SU-DHL-6 (cell line): ENCODE measurements at regions not wholly inside any gene's neighbourhood (a gene's known extent, or its start where the extent isn't known, plus 50 kb on each side); places are given as distances from the start of the nearest gene placed in this dataset.

Source experiments
- H2AFZ ChIP-seq: fragments of 200-600 bp; sonication (generic); 2 replicates; pipeline ENCODE4 v1.6.1; 2014; ENCODE audit warnings: low read depth, mild to moderate bottlenecking, moderate library complexity, mixed read lengths, antibody characterized with exemption, low read length; ENCODE audit not compliant: severe bottlenecking
- H3F3A ChIP-seq: fragments of 200-600 bp; shearing (Covaris generic); 2 replicates; pipeline ENCODE4 v1.6.0; 2016; ENCODE audit warnings: antibody characterized with exemption, mild to moderate bottlenecking; ENCODE audit not compliant: insufficient read depth
- H3K27ac ChIP-seq: fragments of 200-600 bp; sonication (generic); 2 replicates; pipeline ENCODE4 v1.5.1; 2016; ENCODE audit warnings: low read depth, mild to moderate bottlenecking, low read length, moderate library complexity, mixed read lengths
- H3K27me3 ChIP-seq: fragments of 200-600 bp; sonication (generic), shearing (Covaris generic); 2 replicates; pipeline ENCODE4 v1.6.0; 2014; ENCODE audit warnings: mild to moderate bottlenecking, low read length
- H3K36me3 ChIP-seq: fragments of 200-600 bp; sonication (generic); 2 replicates; pipeline ENCODE4 v1.6.1; 2014; ENCODE audit warnings: mild to moderate bottlenecking, low read length, mixed read lengths
- H3K4me2 ChIP-seq: fragments of 300-600, 200-600 bp; shearing (Covaris generic), sonication (generic); 2 replicates; pipeline ENCODE4 v1.6.0; 2014; ENCODE audit warnings: low read length, low read depth, mild to moderate bottlenecking; ENCODE audit not compliant: poor library complexity, severe bottlenecking
- H3K4me3 ChIP-seq: fragments of 200-600 bp; sonication (generic); 2 replicates; pipeline ENCODE4 v1.5.1; 2014; ENCODE audit warnings: antibody characterized with exemption, low read length, mild to moderate bottlenecking, mixed read lengths; ENCODE audit not compliant: insufficient read depth, poor library complexity, severe bottlenecking
- H3K79me2 ChIP-seq: fragments of 200-600 bp; sonication (generic); 2 replicates; pipeline ENCODE4 v1.6.1; 2014; ENCODE audit warnings: mild to moderate bottlenecking, low read length, moderate library complexity; ENCODE audit not compliant: insufficient read depth
- H3K9ac ChIP-seq: fragments of 200-600 bp; sonication (generic); 2 replicates; pipeline ENCODE4 v1.7.0; 2014; ENCODE audit warnings: mild to moderate bottlenecking, low read length
- H3K9me2 ChIP-seq: fragments of 200-600 bp; sonication (generic); replicated peaks from 2 replicates; pipeline ENCODE4 v1.6.1; 2014; ENCODE audit warnings: low read length; ENCODE audit not compliant: insufficient read depth
- H3K9me3 ChIP-seq: fragments of 200-600 bp; sonication (generic); 2 replicates; pipeline ENCODE4 v1.6.1; 2014; ENCODE audit warnings: low read length, mixed read lengths; ENCODE audit not compliant: insufficient read depth
- H4K20me1 ChIP-seq: fragments of 200-600 bp; sonication (generic); 2 replicates; pipeline ENCODE4 v1.6.1; 2014; ENCODE audit warnings: low read depth, mild to moderate bottlenecking, antibody characterized with exemption, low read length, moderate library complexity, mixed read lengths
- EZH2phosphoT487 ChIP-seq: fragments of 200-600 bp; sonication (generic), shearing (Covaris generic); conservative IDR thresholded peaks from 2 replicates; pipeline ENCODE4 v1.6.1; 2018; ENCODE audit warnings: mild to moderate bottlenecking, antibody characterized with exemption, low read length, moderate library complexity, mixed read lengths
- TF ChIP-seq, protein P1 (sequence below): fragments of 200-600 bp; sonication (generic); IDR thresholded peaks from one replicate; pipeline ENCODE4 v1.5.1; 2017; ENCODE audit warnings: antibody characterized with exemption, mild to moderate bottlenecking, low read length, moderate library complexity; ENCODE audit not compliant: insufficient read depth, poor library complexity, severe bottlenecking

- H3K4me3 ChIP-seq, result no peak overlapping the region
- no peak for TF ChIP-seq EZH2phosphoT487
- TF ChIP-seq, protein P1, sequence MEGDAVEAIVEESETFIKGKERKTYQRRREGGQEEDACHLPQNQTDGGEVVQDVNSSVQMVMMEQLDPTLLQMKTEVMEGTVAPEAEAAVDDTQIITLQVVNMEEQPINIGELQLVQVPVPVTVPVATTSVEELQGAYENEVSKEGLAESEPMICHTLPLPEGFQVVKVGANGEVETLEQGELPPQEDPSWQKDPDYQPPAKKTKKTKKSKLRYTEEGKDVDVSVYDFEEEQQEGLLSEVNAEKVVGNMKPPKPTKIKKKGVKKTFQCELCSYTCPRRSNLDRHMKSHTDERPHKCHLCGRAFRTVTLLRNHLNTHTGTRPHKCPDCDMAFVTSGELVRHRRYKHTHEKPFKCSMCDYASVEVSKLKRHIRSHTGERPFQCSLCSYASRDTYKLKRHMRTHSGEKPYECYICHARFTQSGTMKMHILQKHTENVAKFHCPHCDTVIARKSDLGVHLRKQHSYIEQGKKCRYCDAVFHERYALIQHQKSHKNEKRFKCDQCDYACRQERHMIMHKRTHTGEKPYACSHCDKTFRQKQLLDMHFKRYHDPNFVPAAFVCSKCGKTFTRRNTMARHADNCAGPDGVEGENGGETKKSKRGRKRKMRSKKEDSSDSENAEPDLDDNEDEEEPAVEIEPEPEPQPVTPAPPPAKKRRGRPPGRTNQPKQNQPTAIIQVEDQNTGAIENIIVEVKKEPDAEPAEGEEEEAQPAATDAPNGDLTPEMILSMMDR, result no peak
- H3K36me3 ChIP-seq, result no peaks in the 10 kb centered on the region
- no peak overlapping the region for H2AFZ ChIP-seq
- no peak overlapping the region for H3K9ac ChIP-seq
- H3K9me3 ChIP-seq, result no peaks in the 10 kb centered on the region
- H3F3A ChIP-seq, result no peaks in the 10 kb centered on the region
- no peaks in the 10 kb centered on the region for H4K20me1 ChIP-seq
- no peaks in the 10 kb centered on the region for H3K79me2 ChIP-seq
- H3K4me2 ChIP-seq, result no peak overlapping the region
- H3K27me3 ChIP-seq, result no peaks in the 10 kb centered on the region
- H3K9me2 ChIP-seq, result no peaks in the 10 kb centered on the region
- H3K27ac ChIP-seq, result no peak overlapping the region
These were observed 666.1 kb upstream of the PKDCC start for GRCh38 chr2:41381701-41382100.

- Histone ChIP-seq H3K27me3 (no peaks in the 10 kb centered on the region), H3K27ac (no peak overlapping the region), H3K4me3 (no peak overlapping the region), H3K9me3 (no peaks in the 10 kb centered on the region), H3F3A (no peaks in the 10 kb centered on the region), H3K36me3 (no peaks in the 10 kb centered on the region), H3K79me2 (no peaks in the 10 kb centered on the region), H3K9ac (no peak overlapping the region), H3K9me2 (no peaks in the 10 kb centered on the region), H4K20me1 (0 out of 2 replicates have a peak, but pooled peaks cover 3% of the 10 kb centered on the region), H2AFZ (no peak overlapping the region), H3K4me2 (no peak overlapping the region)
- TF ChIP-seq, protein P1, result no peak
- no peak for TF ChIP-seq EZH2phosphoT487
These were observed 660.3 kb upstream of the PKDCC start for GRCh38 chr2:41387519-41387918.

- no peak overlapping the region for H3K4me3 ChIP-seq
- TF ChIP-seq EZH2phosphoT487, result no peak
- TF ChIP-seq, protein P1, result no peak
- no peaks in the 10 kb centered on the region for H3K36me3 ChIP-seq
- H4K20me1 ChIP-seq, result no peaks in the 10 kb centered on the region
- no peaks in the 10 kb centered on the region for H3K9me2 ChIP-seq
- no peaks in the 10 kb centered on the region for H3F3A ChIP-seq
- no peak overlapping the region for H3K27ac ChIP-seq
- H3K9me3 ChIP-seq, result no peaks in the 10 kb centered on the region
- no peaks in the 10 kb centered on the region for H3K27me3 ChIP-seq
- H3K79me2 ChIP-seq, result no peaks in the 10 kb centered on the region
- no peak overlapping the region for H3K9ac ChIP-seq
- no peak overlapping the region for H2AFZ ChIP-seq
- H3K4me2 ChIP-seq, result no peak overlapping the region
These were observed 654.2 kb upstream of the PKDCC start for GRCh38 chr2:41393621-41394020.
